Stomach (tissue), 8 donors: ENCODE measurements at regions not wholly inside any gene's neighbourhood (a gene's known extent, or its start where the extent isn't known, plus 50 kb on each side); places are given as distances from the start of the nearest gene placed in this dataset.
A peak's percentile ranks its signal among the peaks of the same experiment; 100 is the strongest.

Source experiments
- DNase-seq, 2 donors: peaks; one replicate each; pipeline versions ENCODE4 v3.0.0 to v3.0.0-alpha.2; 2013 to 2019
- H3K27ac ChIP-seq, 5 donors: fragments of 200-600 bp in 4 of 5; sonication (generic) in 4 of 5; one replicate each; pipeline ENCODE4 v1.5.1; 2013 to 2019; ENCODE audit warnings: mild to moderate bottlenecking in 1 of 5, moderate library complexity in 1 of 5
- H3K27me3 ChIP-seq, 3 donors: fragments of 200-600 bp; sonication (generic); one replicate each; pipeline ENCODE4 v1.5.1; 2017 to 2019; ENCODE audit warnings: mixed run types in 1 of 3
- H3K36me3 ChIP-seq, 4 donors: fragments of 200-600 bp; sonication (generic); 1 replicate in 3 of 4; 2 replicates in 1 of 4; pipeline ENCODE4 v1.5.1; 2016 to 2019
- H3K4me1 ChIP-seq, 4 donors: fragments of 200-600 bp; sonication (generic); one replicate each; pipeline ENCODE4 v1.5.1; 2016 to 2019
- H3K4me3 ChIP-seq, 4 donors: fragments of 200-600 bp; sonication (generic) in 3 of 4; one replicate each; pipeline ENCODE4 v1.5.1; 2016 to 2019; ENCODE audit warnings: mild to moderate bottlenecking in 1 of 4
- H3K9me3 ChIP-seq, 4 donors: fragments of 200-600 bp; sonication (generic); one replicate each; pipeline ENCODE4 v1.5.1; 2016 to 2019
- CTCF ChIP-seq, 7 experiments: fragments of 450-650 bp in 4 of 7; fragments of 200-600 bp in 3 of 7; sonication (generic) in 3 of 7; IDR thresholded peaks; one replicate each; pipeline ENCODE4 v1.5.1; 2016 to 2019; ENCODE audit warnings: antibody characterized with exemption in 7 of 7, control low read depth in 2 of 7, mild to moderate bottlenecking in 1 of 7
- EP300 ChIP-seq: sonication (generic); formaldehyde crosslinking; IDR thresholded peaks from one replicate; pipeline ENCODE4 v1.6.1; 2017; ENCODE audit warnings: antibody characterized with exemption
- POLR2A ChIP-seq, 4 donors: fragments of 450-650 bp; IDR thresholded peaks; one replicate each; pipeline ENCODE4 v1.6.1; 2016; ENCODE audit warnings: antibody characterized with exemption in 4 of 4, control low read depth in 2 of 4, mild to moderate bottlenecking in 1 of 4, moderate library complexity in 1 of 4
- POLR2AphosphoS5 ChIP-seq, 3 donors: sonication (generic); formaldehyde crosslinking; IDR thresholded peaks; one replicate each; pipeline ENCODE4 v1.6.1; 2016; ENCODE audit warnings: antibody characterized with exemption in 3 of 3
- WGBS, 5 donors: extraction: QIAGEN DNeasy Blood & Tissue Kit in 3 of 5; methylation state at CpG; one replicate each; pipeline versions ENCODE4 v1.1.5 to v1.1.7; 2013 to 2018; 5-methylcytosine and 5-hydroxymethylcytosine counted together
- intact Hi-C: fragments of 100-400 bp; cut with DNase I; formaldehyde crosslinking; loops from one replicate; pipeline ENCODE4 v1.15.1; 2023; ENCODE audit warnings: low total_unique reads
- donor health status: healthy with polysubstance abuse.
- donor health status: Bipolar disorder and iron deficiency.
- donor health status: healthy.

- 86 to 95% (median 90%) methylated on average over 3 of the region's 3 CpGs for WGBS, 5 donors
- no peak for TF ChIP-seq POLR2A (IDR thresholded peaks at IDR 0.05)
- no peak for TF ChIP-seq CTCF (IDR thresholded peaks at IDR 0.05)
- no peak for TF ChIP-seq POLR2AphosphoS5 (IDR thresholded peaks at IDR 0.05)
- TF ChIP-seq EP300 = no peak
Observed at GRCh38 chr1:217036757-217037156, 313.5 kb upstream of the ESRRG start.

DNA sequence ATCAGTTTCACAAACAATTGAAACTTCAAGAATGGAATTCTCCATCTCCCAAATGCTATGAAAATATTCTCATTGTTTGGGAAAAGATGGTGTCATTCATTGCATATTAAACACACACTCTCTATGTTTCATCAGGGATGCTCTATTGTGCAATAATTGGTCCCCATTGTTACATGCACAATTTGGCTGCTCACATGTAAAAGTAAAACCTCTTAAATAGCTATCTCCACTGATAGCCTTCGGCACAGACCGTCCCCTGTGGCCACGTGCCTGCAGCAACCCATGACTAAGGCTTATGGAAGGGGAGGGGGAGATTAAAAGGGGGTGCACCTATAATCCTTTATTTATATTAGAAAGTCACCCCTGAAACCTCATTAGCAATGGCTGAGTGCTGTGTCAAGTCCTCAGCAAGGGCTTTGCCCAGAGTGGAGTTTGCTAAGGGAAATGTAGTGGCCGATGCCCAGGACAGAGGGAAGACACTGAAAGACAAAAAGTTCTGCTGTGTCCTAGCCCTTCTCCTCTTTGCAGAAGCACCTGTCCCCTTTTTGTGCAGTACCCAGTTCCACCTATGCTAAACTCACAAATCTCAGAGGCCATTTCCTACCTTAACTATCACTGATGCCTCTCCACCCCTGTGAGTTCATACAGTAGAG is 309.6 kb upstream of the ESRRG start:
- Histone ChIP-seq H3K9me3 (peaks cover 0 to 2% (median under 1%) of the 10 kb centered on the region in 4 donors), H3K4me1 (peaks cover 0 to 18% (median 7%) of the 10 kb centered on the region in 4 donors), H3K27me3 (no peaks in the 10 kb centered on the region), H3K27ac (no peak overlapping the region), H3K4me3 (no peak overlapping the region), H3K36me3 (no peaks in the 10 kb centered on the region)
- WGBS, 5 donors = 76 to 92% (median 86%) methylated on average over 4 of the region's 4 CpGs
- TF ChIP-seq EP300 (no peak), POLR2A (IDR thresholded peaks at IDR 0.05) (no peak), CTCF (IDR thresholded peaks at IDR 0.05) (no peak), POLR2AphosphoS5 (IDR thresholded peaks at IDR 0.05) (no peak)
- intact Hi-C loops = no loop called here
- DNase-seq = no peak

More at GRCh38 chr1:217036757-217037156, 313.5 kb upstream of the ESRRG start:
- intact Hi-C loops = no loop called here
- Histone ChIP-seq H3K4me1 (no peaks in the 10 kb centered on the region), H3K4me3 (no peak overlapping the region), H3K27ac (no peak overlapping the region), H3K36me3 (no peaks in the 10 kb centered on the region), H3K27me3 (no peaks in the 10 kb centered on the region), H3K9me3 (peaks cover 0 to 23% (median 12%) of the 10 kb centered on the region in 4 donors)
- no peak for DNase-seq

DNA sequence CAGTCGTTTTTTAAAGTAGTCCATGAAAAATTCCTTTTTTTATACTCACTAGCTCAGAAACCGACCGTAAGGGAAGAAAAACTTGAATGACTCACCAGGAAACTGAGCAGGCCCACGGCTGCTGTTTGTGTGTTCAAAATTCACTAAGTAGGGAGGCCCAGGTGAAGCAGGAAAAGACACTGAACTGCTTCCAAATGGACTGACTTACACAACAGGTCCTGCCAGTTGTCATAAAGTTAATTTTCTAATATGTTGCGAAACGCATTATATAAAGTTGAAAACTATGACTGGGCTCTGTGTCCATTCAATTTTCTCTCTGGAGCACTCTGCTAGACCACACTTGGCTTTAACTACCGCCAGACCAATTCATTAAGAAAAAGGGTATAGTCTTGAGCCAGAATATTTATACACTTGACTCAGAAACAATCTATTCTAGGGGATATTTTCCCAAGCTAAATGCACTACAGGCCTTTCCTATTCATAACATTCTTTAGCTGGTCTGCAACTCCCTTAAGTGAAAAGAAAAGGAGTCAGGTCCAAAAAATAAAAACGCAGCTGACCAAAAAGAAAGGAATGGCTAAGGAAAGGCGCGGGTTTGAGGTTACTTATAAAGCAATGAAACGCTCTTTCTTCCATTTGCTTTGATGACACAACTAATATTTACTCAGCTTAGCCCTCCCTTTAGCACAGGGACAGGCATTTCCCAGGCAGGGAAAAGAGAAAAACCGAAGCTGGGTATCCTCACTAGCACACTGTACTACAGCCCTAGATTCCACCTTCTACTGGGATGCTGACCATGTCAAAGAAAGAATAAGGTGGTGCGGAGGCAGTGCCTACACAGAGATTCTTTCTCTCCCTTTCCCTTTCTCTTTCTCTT is 306.3 kb upstream of the ESRRG start:
- Histone ChIP-seq H3K36me3 (no peaks in the 10 kb centered on the region), H3K4me3 (no peak overlapping the region), H3K27me3 (no peaks in the 10 kb centered on the region), H3K9me3 (no peaks in the 10 kb centered on the region), H3K4me1 (peaks cover 0 to 18% (median 7%) of the 10 kb centered on the region in 4 donors), H3K27ac (peak overlapping the region in 2 of 5 donors; percentile 37 to 52)
- intact Hi-C loops = no loop called here
- DNase-seq = peak; percentile 36 to 85
- 36 to 50% (median 45%) methylated on average over 13 of the region's 13 CpGs for WGBS, 5 donors
- TF ChIP-seq POLR2AphosphoS5 (IDR thresholded peaks at IDR 0.05) (peak in 1 of 3 donors; percentile 38), POLR2A (IDR thresholded peaks at IDR 0.05) (no peak), CTCF (IDR thresholded peaks at IDR 0.05) (no peak), EP300 (no peak)

- TF ChIP-seq EP300 (no peak), CTCF (IDR thresholded peaks at IDR 0.05) (no peak)
- intact Hi-C loops = no loop called here
- peaks cover 0 to 18% (median 7%) of the 10 kb centered on the region in 4 donors for H3K4me1 ChIP-seq
- H3K36me3 ChIP-seq = no peaks in the 10 kb centered on the region
- 74 to 78% (median 75%) methylated on average over 4 of the region's 4 CpGs for WGBS, 5 donors
- no peak for DNase-seq
- H3K9me3 ChIP-seq = no peaks in the 10 kb centered on the region
- no peak overlapping the region for H3K4me3 ChIP-seq
- H3K27ac ChIP-seq = no peak overlapping the region
- no peaks in the 10 kb centered on the region for H3K27me3 ChIP-seq
Observed at GRCh38 chr1:217027403-217028080, 304.3 kb upstream of the ESRRG start.
